SK-N-SH (cell line): ENCODE measurements at regions not wholly inside any gene's neighbourhood (a gene's known extent, or its start where the extent isn't known, plus 50 kb on each side); places are given as distances from the start of the nearest gene placed in this dataset.
"Not testable (repeated sequence)": the region's sequence is repeated elsewhere in the genome, so short reads cannot be mapped to it uniquely, and the experiment has no call there.

Experiments used
- CTCF ChIA-PET: fragments of 300-600, 350-600 bp; formaldehyde crosslinking; extraction: SDS; loops from one replicate; lab custom pipeline; 2021; lab: Yijun Ruan, JAX
- POLR2A ChIA-PET: fragments of 350-600 bp; sonication (Branson Sonifier 250); formaldehyde crosslinking; extraction: SDS; loops from one replicate; lab custom pipeline; 2020; ENCODE audit warnings: antibody characterized with exemption, inconsistent platforms; lab: Yijun Ruan, JAX
- DNase-seq: peaks from one replicate; pipeline ENCODE4 v3.0.0; 2012
- H2AFZ ChIP-seq: fragments of 200-600 bp; sonication (generic); 2 replicates; pipeline ENCODE4 v1.8.1; 2016; ENCODE audit warnings: antibody characterized with exemption, mild to moderate bottlenecking, low read depth
- H3F3A ChIP-seq: fragments of 200-600 bp; sonication (generic); replicated peaks from 2 replicates; pipeline ENCODE3; 2016; ENCODE audit warnings: antibody characterized with exemption, mild to moderate bottlenecking; ENCODE audit not compliant: insufficient read depth
- H3K27ac ChIP-seq, 2 experiments: fragments of 200-500 bp in 1 of 2; fragments of 200-600 bp in 1 of 2; sonication (Bioruptor generic) in 1 of 2; sonication (generic), shearing (Covaris generic) in 1 of 2; 2 replicates each; pipeline versions ENCODE4 v1.5.1 to v1.6.1; 2014 to 2016; ENCODE audit warnings: low read depth in 2 of 2, inconsistent platforms in 1 of 2, low read length in 1 of 2, mild to moderate bottlenecking in 1 of 2, mixed read lengths in 1 of 2
- H3K27me3 ChIP-seq: fragments of 200-600 bp; sonication (generic), shearing (Covaris generic); 2 replicates; pipeline ENCODE4 v1.6.1; 2016; ENCODE audit warnings: mixed run types; ENCODE audit not compliant: insufficient read depth
- H3K36me3 ChIP-seq, 2 experiments: fragments of 200-500 bp in 1 of 2; fragments of 200-600 bp in 1 of 2; sonication (Bioruptor generic) in 1 of 2; sonication (generic) in 1 of 2; replicated peaks in 1 of 2; 2 replicates each; pipeline versions ENCODE3 to v1.5.1; 2014 to 2016; ENCODE audit warnings: low read length in 1 of 2, mild to moderate bottlenecking in 1 of 2; ENCODE audit not compliant: insufficient read depth in 2 of 2, control insufficient read depth in 1 of 2
- H3K4me1 ChIP-seq, 2 experiments: fragments of 200-500 bp in 1 of 2; fragments of 200-600 bp in 1 of 2; sonication (Bioruptor generic) in 1 of 2; sonication (generic), shearing (Covaris generic) in 1 of 2; 2 replicates each; pipeline versions ENCODE4 v1.5.1 to v1.6.1; 2014 to 2016; ENCODE audit warnings: low read depth in 1 of 2, low read length in 1 of 2, mixed run types in 1 of 2; ENCODE audit not compliant: insufficient read depth in 2 of 2, control insufficient read depth in 1 of 2
- H3K4me2 ChIP-seq: fragments of 200-600 bp; sonication (generic), shearing (Covaris generic); 2 replicates; pipeline ENCODE4 v1.6.1; 2017; ENCODE audit warnings: mixed run types
- H3K4me3 ChIP-seq, 2 experiments: fragments of 200-500 bp in 1 of 2; fragments of 200-600 bp in 1 of 2; sonication (Bioruptor generic) in 1 of 2; sonication (generic), shearing (Covaris generic) in 1 of 2; 2 replicates each; pipeline versions ENCODE4 v1.5.1 to v1.8.1; 2014 to 2016; ENCODE audit warnings: low read depth in 2 of 2, inconsistent platforms in 1 of 2, low read length in 1 of 2, mild to moderate bottlenecking in 1 of 2, mixed read lengths in 1 of 2, moderate library complexity in 1 of 2
- H3K79me2 ChIP-seq: fragments of 200-600 bp; sonication (generic); 2 replicates; pipeline ENCODE4 v1.8.1; 2017; ENCODE audit warnings: mild to moderate bottlenecking; ENCODE audit not compliant: insufficient read depth
- H3K9ac ChIP-seq: fragments of 200-600 bp; sonication (generic); 2 replicates; pipeline ENCODE4 v1.6.1; 2017; ENCODE audit warnings: mixed run types
- H3K9me2 ChIP-seq: fragments of 200-600 bp; sonication (generic); 2 replicates; pipeline ENCODE4 v1.6.1; 2017; ENCODE audit warnings: mixed run types
- H3K9me3 ChIP-seq: fragments of 200-600 bp; sonication (generic); 2 replicates; pipeline ENCODE4 v1.6.1; 2017; ENCODE audit warnings: mixed run types, mild to moderate bottlenecking, moderate library complexity
- H4K20me1 ChIP-seq: fragments of 200-600 bp; sonication (generic); 2 replicates; pipeline ENCODE4 v1.6.1; 2017; ENCODE audit warnings: mild to moderate bottlenecking, mixed run types; ENCODE audit not compliant: insufficient read depth
- CHD2 ChIP-seq: fragments of 150-350 bp; IDR thresholded peaks from 2 replicates; pipeline ENCODE4 v1.6.1; 2018; ENCODE audit warnings: low read length; ENCODE audit not compliant: partially characterized antibody
- EP300 ChIP-seq, 2 experiments: IDR thresholded peaks; 2 replicates each; pipeline versions ENCODE4 v1.4.0 to v1.6.1; 2012; ENCODE audit warnings: borderline replicate concordance in 1 of 2, low read depth in 1 of 2, low read length in 1 of 2
- FOSL2 ChIP-seq: IDR thresholded peaks from 2 replicates; pipeline ENCODE4 v1.4.0; 2012; ENCODE audit warnings: low read depth, mild to moderate bottlenecking, moderate library complexity, borderline replicate concordance
- FOXJ3 ChIP-seq: sonication (generic); formaldehyde crosslinking; IDR thresholded peaks from 2 replicates; pipeline ENCODE4 v1.5.1; 2020; ENCODE audit warnings: mild to moderate bottlenecking, missing genetic modification reagents
- GABPA ChIP-seq: IDR thresholded peaks from 2 replicates; pipeline ENCODE4 v1.4.0; 2012; ENCODE audit warnings: low read depth, mild to moderate bottlenecking
- GATA2 ChIP-seq: sonication (generic); formaldehyde crosslinking; IDR thresholded peaks from 2 replicates; pipeline ENCODE4 v1.5.0; 2020; ENCODE audit warnings: mild to moderate bottlenecking, missing genetic modification reagents
- JUND ChIP-seq: IDR thresholded peaks from 2 replicates; pipeline ENCODE4 v1.4.0; 2012
- MEF2A ChIP-seq: IDR thresholded peaks from 2 replicates; pipeline ENCODE4 v1.4.0; 2012; ENCODE audit warnings: low read depth, borderline replicate concordance
- NRF1 ChIP-seq: IDR thresholded peaks from 2 replicates; pipeline ENCODE4 v1.6.1; 2012; ENCODE audit warnings: low read depth, mild to moderate bottlenecking, low read length
- PBX3 ChIP-seq: IDR thresholded peaks from 2 replicates; pipeline ENCODE4; 2012
- REST ChIP-seq: IDR thresholded peaks from 2 replicates; pipeline ENCODE4 v1.6.1; 2012; ENCODE audit warnings: mild to moderate bottlenecking, low read depth, low read length, moderate library complexity
- RXRA ChIP-seq: IDR thresholded peaks from 2 replicates; pipeline ENCODE4 v1.4.0; 2012; ENCODE audit warnings: low read depth, mild to moderate bottlenecking, borderline replicate concordance
- TCF12 ChIP-seq: IDR thresholded peaks from 2 replicates; pipeline ENCODE4 v1.4.0; 2012
- TEAD4 ChIP-seq: IDR thresholded peaks from 2 replicates; pipeline ENCODE4 v1.4.0; 2012; ENCODE audit warnings: mild to moderate bottlenecking, borderline replicate concordance; ENCODE audit not compliant: insufficient read depth
- USF2 ChIP-seq: fragments of 150-350 bp; IDR thresholded peaks from 2 replicates; pipeline ENCODE4 v1.6.1; 2017; ENCODE audit warnings: antibody characterized with exemption, low read length, low read depth, borderline replicate concordance
- YY1 ChIP-seq: IDR thresholded peaks from 2 replicates; pipeline ENCODE4 v1.4.0; 2012; ENCODE audit warnings: low read depth, mild to moderate bottlenecking
- ZBTB33 ChIP-seq: IDR thresholded peaks from 2 replicates; pipeline ENCODE4 v1.4.0; 2012; ENCODE audit warnings: low read depth, borderline replicate concordance
- WGBS: methylation state at CpG from one replicate; pipeline ENCODE4 v1.1.6; 2017; ENCODE audit warnings: low lambda C conversion rate; 5-methylcytosine and 5-hydroxymethylcytosine counted together

GRCh38 chr18:40120356-40120755 is 1834.7 kb upstream of the PIK3C3 start:
- DNase-seq = no peak
- Histone ChIP-seq H3K79me2 (no peaks in the 10 kb centered on the region), H2AFZ (no peak overlapping the region), H3F3A (no peaks in the 10 kb centered on the region), H3K4me3 (no peak overlapping the region), H3K4me1 (no peaks in the 10 kb centered on the region), H3K27me3 (no peaks in the 10 kb centered on the region), H3K9me2 (no peaks in the 10 kb centered on the region), H3K36me3 (no peaks in the 10 kb centered on the region), H3K4me2 (no peak overlapping the region), H3K9me3 (no peaks in the 10 kb centered on the region), H4K20me1 (no peaks in the 10 kb centered on the region), H3K9ac (no peak overlapping the region), H3K27ac (no peak overlapping the region)
- TF ChIP-seq TCF12 (no peak), ZBTB33 (no peak), TEAD4 (no peak), CHD2 (no peak), FOXJ3 (CRISPR knock-in tag) (no peak), MEF2A (no peak), GABPA (no peak), PBX3 (no peak), FOSL2 (no peak), NRF1 (no peak), USF2 (no peak), GATA2 (CRISPR knock-in tag) (no peak), YY1 (no peak), REST (no peak), EP300 (IDR thresholded peaks at IDR 0.05; ENCODE audit: borderline replicate concordance in 1 of 2, low read depth in 1 of 2, low read length in 1 of 2) (no peak), RXRA (no peak), JUND (no peak)
- ChIA-PET CTCF (interaction anchor here (1.5 kb wide), 1 partner anchor 11 kb away, joined by 3 read pairs; no protein-coding TSS in a partner anchor), POLR2A (no interaction called here)
- WGBS = 57% methylated on average over 1 of the region's 1 CpG

- DNase-seq, H2AFZ ChIP-seq, H3K4me2 ChIP-seq, CTCF ChIA-PET, H3K9me3 ChIP-seq, POLR2A ChIA-PET, H3K36me3 ChIP-seq, H3K9ac ChIP-seq, H3K4me1 ChIP-seq, H3F3A ChIP-seq, H3K27ac ChIP-seq, H3K4me3 ChIP-seq, H4K20me1 ChIP-seq, H3K9me2 ChIP-seq, H3K79me2 ChIP-seq, H3K27me3 ChIP-seq: not testable (repeated sequence)
- WGBS = 50% methylated on average over 7 of the region's 10 CpGs
These were observed 1835.5 kb upstream of the PIK3C3 start for GRCh38 chr18:40119581-40119980.
